K562 (cell line): ENCODE measurements at regions not wholly inside any gene's neighbourhood (a gene's known extent, or its start where the extent isn't known, plus 50 kb on each side); places are given as distances from the start of the nearest gene placed in this dataset.

Source experiments
- ATAC-seq: fragments of 200-7000 bp; cut with Tn5 transposase; 3 replicates; pipeline ENCODE4 v1.9.1; 2020; ENCODE audit warnings: moderate library complexity
- BruUV-seq: library from RNA; stranded (reverse); fragments of 400-500 nt; replicated peaks from 2 replicates; lab custom pipeline; 2021; lab: Mats Ljungman, UMichigan
- CTCF ChIA-PET: fragments of 300-600 bp; formaldehyde crosslinking; extraction: SDS; loops from one replicate; lab custom pipeline; 2021; ENCODE audit warnings: low intra/inter-chr PET ratio; lab: Yijun Ruan, JAX
- POLR2A ChIA-PET: fragments of 300-600, 350-650 bp; sonication (Branson Sonifier 250); formaldehyde crosslinking; extraction: SDS; loops from one replicate; lab custom pipeline; 2021; ENCODE audit warnings: antibody characterized with exemption, inconsistent platforms; lab: Yijun Ruan, JAX
- DNase-seq, 4 experiments: peaks; one replicate each; pipeline versions ENCODE4 v3.0.0 to v3.0.0-alpha.2; 2011 to 2018; ENCODE audit warnings: low spot score in 3 of 4, mixed read lengths in 3 of 4; ENCODE audit errors: extremely low read depth in 1 of 4
- FAIRE-seq: peaks from 2 replicates; lab custom pipeline; 2011; peaks lifted over from hg19 to GRCh38; lab: Jason Lieb, UNC
- H2AFZ ChIP-seq: 2 replicates; pipeline ENCODE4 v1.6.0; 2011; ENCODE audit warnings: low read depth, low read length, control low read depth, inconsistent platforms
- H3K27ac ChIP-seq: fragments of 200-600 bp; 3 replicates; pipeline ENCODE4 v1.8.0; 2011; ENCODE audit warnings: low read depth, mild to moderate bottlenecking, control low read depth, inconsistent platforms, low read length, moderate library complexity, mixed read lengths; ENCODE audit errors: extremely low read depth
- H3K27me3 ChIP-seq, 2 experiments: fragments of 300-600 bp in 1 of 2; 2 replicates in 1 of 2; 3 replicates in 1 of 2; pipeline versions ENCODE4 v1.6.0 to v1.8.0; 2011; ENCODE audit warnings: inconsistent platforms in 2 of 2, low read length in 2 of 2, mild to moderate bottlenecking in 1 of 2, mixed read lengths in 1 of 2, moderate library complexity in 1 of 2; ENCODE audit not compliant: control insufficient read depth in 2 of 2, insufficient read depth in 2 of 2
- H3K36me3 ChIP-seq: fragments of 300-600 bp; 3 replicates; pipeline ENCODE4 v1.8.0; 2011; ENCODE audit warnings: mild to moderate bottlenecking, low read length, inconsistent platforms; ENCODE audit not compliant: control insufficient read depth, insufficient read depth
- H3K4me1 ChIP-seq, 2 experiments: fragments of 200-600 bp in 1 of 2; replicated peaks in 1 of 2; 2 replicates in 1 of 2; 3 replicates in 1 of 2; pipeline versions ENCODE4 v1.5.1 to v1.8.0; 2011; ENCODE audit warnings: inconsistent platforms in 2 of 2, low read length in 2 of 2, mild to moderate bottlenecking in 1 of 2, mixed read lengths in 1 of 2, moderate library complexity in 1 of 2; ENCODE audit not compliant: control insufficient read depth in 2 of 2, insufficient read depth in 2 of 2
- H3K4me2 ChIP-seq: 2 replicates; pipeline ENCODE4 v1.6.1; 2011; ENCODE audit warnings: low read length, control low read depth, inconsistent platforms, mixed read lengths; ENCODE audit not compliant: insufficient read depth
- H3K4me3 ChIP-seq: fragments of 200-600 bp; sonication (generic), shearing (Covaris generic); 2 replicates; pipeline ENCODE4 v1.5.1; 2016; ENCODE audit warnings: control low read depth, inconsistent platforms
- H3K79me2 ChIP-seq: fragments of 200-600 bp; 3 replicates; pipeline ENCODE4 v1.8.0; 2011; ENCODE audit warnings: low read length, inconsistent platforms; ENCODE audit not compliant: control insufficient read depth, insufficient read depth
- H3K9ac ChIP-seq, 2 experiments: 2 replicates each; pipeline versions ENCODE4 v1.6.0 to v1.6.1; 2011; ENCODE audit warnings: low read depth in 2 of 2, low read length in 2 of 2, control low read depth in 1 of 2, inconsistent platforms in 1 of 2, mild to moderate bottlenecking in 1 of 2, mixed read lengths in 1 of 2; ENCODE audit not compliant: insufficient read depth in 1 of 2
- H3K9me1 ChIP-seq: one replicate; pipeline ENCODE4 v1.6.0; 2011; ENCODE audit warnings: inconsistent platforms, mild to moderate bottlenecking, low read length, moderate library complexity; ENCODE audit not compliant: control insufficient read depth, insufficient read depth
- H3K9me3 ChIP-seq: replicated peaks from 2 replicates; pipeline ENCODE4 v1.5.1; 2011; ENCODE audit warnings: low read depth, low read length, inconsistent platforms; ENCODE audit not compliant: control insufficient read depth, insufficient read depth
- H4K20me1 ChIP-seq: replicated peaks from 2 replicates; pipeline ENCODE4 v1.6.1; 2011; ENCODE audit warnings: low read length, inconsistent platforms, mixed read lengths; ENCODE audit not compliant: control insufficient read depth, insufficient read depth
- CHD2 ChIP-seq: IDR thresholded peaks from 2 replicates; pipeline ENCODE4 v1.6.1; 2011; ENCODE audit warnings: low read depth, low read length
- FOSL1 ChIP-seq: fragments of 200-800 bp; sonication (Bioruptor generic); conservative IDR thresholded peaks from 2 replicates; pipeline ENCODE4 v1.6.1; 2016; ENCODE audit warnings: missing genetic modification characterization, missing compliant biosample characterization
- FOXJ2 ChIP-seq: fragments of 200-800 bp; sonication (Bioruptor generic); IDR thresholded peaks from 2 replicates; pipeline ENCODE4 v1.6.1; 2016; ENCODE audit warnings: missing genetic modification characterization, missing compliant biosample characterization
- HEY1 ChIP-seq: fragments of 250-450 bp; sonication (Bioruptor Pico); IDR thresholded peaks from 2 replicates; pipeline ENCODE4 v1.5.0; 2020; ENCODE audit warnings: mild to moderate bottlenecking, moderate library complexity, borderline replicate concordance
- NFIX ChIP-seq: fragments of 250-450 bp; sonication (Bioruptor Pico); IDR thresholded peaks from 2 replicates; pipeline ENCODE4 v1.4.0; 2020; ENCODE audit warnings: low read depth, mild to moderate bottlenecking, moderate library complexity
- SIN3B ChIP-seq: fragments of 450-650 bp; IDR thresholded peaks from 2 replicates; pipeline ENCODE4 v1.6.1; 2017; ENCODE audit warnings: low read depth, mild to moderate bottlenecking, moderate library complexity
- ZNF431 ChIP-seq: sonication (generic); formaldehyde crosslinking; IDR thresholded peaks from 2 replicates; pipeline ENCODE4 v1.8.0; 2022; ENCODE audit warnings: mild to moderate bottlenecking, missing genetic modification reagents
- in situ Hi-C: fragments of 300-500 bp; cut with MboI; formaldehyde crosslinking; loops from 4 replicates; pipeline ENCODE4 v1.15.0; 2018; ENCODE audit warnings: inconsistent platforms, mixed read lengths
- intact Hi-C: fragments of 100-400 bp; cut with micrococcal nuclease; formaldehyde crosslinking; loops from 2 replicates; pipeline ENCODE4 v1.14.2; 2022
- TF ChIP-seq, protein P1 (sequence below): fragments of 450-650 bp; formaldehyde crosslinking; IDR thresholded peaks from 2 replicates; pipeline ENCODE4 v1.4.0; 2022; ENCODE audit warnings: mild to moderate bottlenecking, moderate library complexity
- TF ChIP-seq, protein P2 (sequence below), 2 experiments: IDR thresholded peaks in 1 of 2; conservative IDR thresholded peaks in 1 of 2; 2 replicates each; pipeline ENCODE4 v1.6.1; 2016; ENCODE audit warnings: low read depth in 2 of 2, mild to moderate bottlenecking in 1 of 2, missing compliant biosample characterization in 1 of 2, missing genetic modification characterization in 1 of 2, moderate library complexity in 1 of 2

DNA sequence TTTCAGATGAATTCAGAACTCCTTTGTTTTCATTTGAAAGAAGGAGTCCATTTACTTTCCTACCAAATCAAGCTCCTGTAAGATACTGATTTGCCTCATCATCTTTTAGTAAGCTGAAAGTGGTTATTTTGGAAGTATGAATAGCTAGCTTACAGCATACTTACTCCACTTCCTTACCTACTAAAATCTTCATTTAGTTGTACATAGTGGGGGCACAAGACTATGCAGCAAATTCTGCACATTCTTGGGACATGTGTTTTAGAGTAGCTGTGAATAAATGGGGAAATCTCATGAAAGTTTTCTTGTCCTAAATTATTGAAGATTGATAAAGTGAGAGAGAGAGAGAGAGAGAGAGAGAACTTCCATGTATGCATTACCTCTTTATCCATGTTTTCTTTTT is 256.3 kb downstream of the OGFRL1 start:
- H3K9me1 ChIP-seq = no peaks in the 10 kb centered on the region
- no peak overlapping the region for H3K27ac ChIP-seq
- FAIRE-seq (no peak), ATAC-seq (no peak), DNase-seq (no peak)
- no peak overlapping the region for H3K4me3 ChIP-seq
- no peak overlapping the region for H3K4me2 ChIP-seq
- BruUV-seq = no TSS peak
- H2AFZ ChIP-seq = no peak overlapping the region
- no peaks in the 10 kb centered on the region for H3K36me3 ChIP-seq
- no peaks in the 10 kb centered on the region for H3K79me2 ChIP-seq
- no peaks in the 10 kb centered on the region for H3K4me1 ChIP-seq
- TF ChIP-seq, protein P1, sequence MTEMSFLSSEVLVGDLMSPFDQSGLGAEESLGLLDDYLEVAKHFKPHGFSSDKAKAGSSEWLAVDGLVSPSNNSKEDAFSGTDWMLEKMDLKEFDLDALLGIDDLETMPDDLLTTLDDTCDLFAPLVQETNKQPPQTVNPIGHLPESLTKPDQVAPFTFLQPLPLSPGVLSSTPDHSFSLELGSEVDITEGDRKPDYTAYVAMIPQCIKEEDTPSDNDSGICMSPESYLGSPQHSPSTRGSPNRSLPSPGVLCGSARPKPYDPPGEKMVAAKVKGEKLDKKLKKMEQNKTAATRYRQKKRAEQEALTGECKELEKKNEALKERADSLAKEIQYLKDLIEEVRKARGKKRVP (CRISPR knock-in tag) = no peak
- TF ChIP-seq, protein P2, sequence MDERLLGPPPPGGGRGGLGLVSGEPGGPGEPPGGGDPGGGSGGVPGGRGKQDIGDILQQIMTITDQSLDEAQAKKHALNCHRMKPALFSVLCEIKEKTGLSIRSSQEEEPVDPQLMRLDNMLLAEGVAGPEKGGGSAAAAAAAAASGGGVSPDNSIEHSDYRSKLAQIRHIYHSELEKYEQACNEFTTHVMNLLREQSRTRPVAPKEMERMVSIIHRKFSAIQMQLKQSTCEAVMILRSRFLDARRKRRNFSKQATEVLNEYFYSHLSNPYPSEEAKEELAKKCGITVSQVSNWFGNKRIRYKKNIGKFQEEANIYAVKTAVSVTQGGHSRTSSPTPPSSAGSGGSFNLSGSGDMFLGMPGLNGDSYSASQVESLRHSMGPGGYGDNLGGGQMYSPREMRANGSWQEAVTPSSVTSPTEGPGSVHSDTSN (CRISPR knock-in tag; IDR thresholded peaks at IDR 0.05; ENCODE audit: low read depth) = no peak
- TF ChIP-seq, protein P2 (tag; conservative IDR thresholded peaks at IDR 0.05; ENCODE audit: low read depth) = no peak
- TF ChIP-seq FOXJ2 = no peak
- TF ChIP-seq NFIX (CRISPR knock-in tag) = no peak
- TF ChIP-seq FOSL1 (tag) = no peak
- no peak for TF ChIP-seq HEY1 (CRISPR knock-in tag)
- no peak for TF ChIP-seq ZNF431 (CRISPR knock-in tag)
- no peak for TF ChIP-seq SIN3B
- TF ChIP-seq CHD2 = no peak
- no peak overlapping the region for H3K9ac ChIP-seq
- no peaks in the 10 kb centered on the region for H4K20me1 ChIP-seq
- ChIA-PET POLR2A (no interaction called here), CTCF (interaction anchor here (0.6 kb wide), 1 partner anchor 1097 kb away, joined by 3 read pairs; no protein-coding TSS in a partner anchor)
- no peaks in the 10 kb centered on the region for H3K27me3 ChIP-seq
- no peaks in the 10 kb centered on the region for H3K9me3 ChIP-seq
- in situ Hi-C loops = loop anchor here (25.0 kb wide), 1 partner anchor 542 kb away; no protein-coding TSS in a partner anchor
- intact Hi-C loops = no loop called here
